ENCODE measurements at regions not wholly inside any gene's neighbourhood (a gene's known extent, or its start where the extent isn't known, plus 50 kb on each side); places are given as distances from the start of the nearest gene placed in this dataset.

DNA sequence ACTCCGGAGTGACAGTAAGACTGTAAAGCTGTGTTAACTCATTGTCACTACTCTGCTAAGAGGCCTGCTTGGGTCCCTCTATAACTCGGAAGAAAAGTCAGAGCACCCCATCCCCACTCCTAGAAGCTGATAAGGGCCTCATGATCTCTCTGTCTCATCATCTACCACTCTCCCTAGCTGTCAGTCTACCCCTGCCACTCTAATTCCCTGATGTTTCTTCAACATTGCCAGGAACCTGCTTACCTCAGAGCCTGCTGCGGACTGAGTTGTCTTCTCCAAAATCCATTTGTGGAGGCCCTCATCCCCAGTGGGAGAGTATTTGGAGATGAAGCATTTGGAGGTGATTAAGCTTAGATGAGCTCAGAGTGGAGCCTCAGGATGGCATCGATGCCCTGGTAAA lies 1092.2 kb downstream of the TBC1D22A start:
- no peak for TF ChIP-seq CTCF (conservative IDR thresholded peaks at IDR 0.05; ENCODE audit: low read depth, low read length)
- no peak for DNase-seq (ENCODE audit: low read depth)
- H3K4me3 ChIP-seq (ENCODE audit: low read depth, low read length), result no peak overlapping the region

GRCh38 chr22:47854251-47854650 lies 1091.8 kb downstream of the TBC1D22A start:
- TF ChIP-seq CTCF (conservative IDR thresholded peaks at IDR 0.05; ENCODE audit: low read depth, low read length), result no peak
- no peak overlapping the region for H3K4me3 ChIP-seq (ENCODE audit: low read depth, low read length)
- DNase-seq (ENCODE audit: low read depth), result no peak

DNA sequence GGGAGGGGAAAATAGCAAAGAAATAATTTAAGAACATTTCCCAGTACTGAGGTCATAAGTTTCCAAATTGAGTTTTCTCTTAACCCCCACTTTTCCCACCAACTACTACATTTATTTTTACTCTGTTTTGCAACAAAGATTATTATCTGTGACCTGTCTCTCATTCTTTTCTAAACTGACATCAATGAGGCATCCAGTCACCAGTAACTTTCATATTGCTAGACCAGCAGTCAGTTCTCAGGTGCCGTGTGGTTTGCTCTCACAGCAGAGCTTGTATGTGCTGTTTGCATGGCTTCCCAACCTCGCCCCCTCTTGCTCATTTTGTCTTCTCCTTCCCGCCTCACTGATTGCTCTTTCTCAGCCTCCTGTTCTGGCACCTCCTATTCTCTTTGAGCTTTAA lies 1091.3 kb downstream of the TBC1D22A start:
- TF ChIP-seq CTCF (conservative IDR thresholded peaks at IDR 0.05; ENCODE audit: low read depth, low read length), result no peak
- H3K4me3 ChIP-seq (ENCODE audit: low read depth, low read length), result no peak overlapping the region
- DNase-seq (ENCODE audit: low read depth), result no peak

- no peak for DNase-seq (ENCODE audit: low read depth)
- no peak for TF ChIP-seq CTCF (conservative IDR thresholded peaks at IDR 0.05; ENCODE audit: low read depth, low read length)
Measured at GRCh38 chr22:47851586-47851985, 1089.1 kb downstream of the TBC1D22A start.

GRCh38 chr22:47850644-47851151 lies 1088.2 kb downstream of the TBC1D22A start:
- H3K4me3 ChIP-seq (ENCODE audit: low read depth, low read length), result no peak overlapping the region
- no peak for DNase-seq (ENCODE audit: low read depth)
- no peak for TF ChIP-seq CTCF (conservative IDR thresholded peaks at IDR 0.05; ENCODE audit: low read depth, low read length)

More at GRCh38 chr22:47851586-47851985, 1089.1 kb downstream of the TBC1D22A start:
- no peak overlapping the region for H3K4me3 ChIP-seq (ENCODE audit: low read depth, low read length)

GRCh38 chr22:47849576-47849975 lies 1087.1 kb downstream of the TBC1D22A start:
- TF ChIP-seq CTCF (conservative IDR thresholded peaks at IDR 0.05; ENCODE audit: low read depth, low read length), result no peak
- no peak for DNase-seq (ENCODE audit: low read depth)
- H3K4me3 ChIP-seq (ENCODE audit: low read depth, low read length), result no peak overlapping the region

GRCh38 chr22:47848184-47848920 lies 1085.9 kb downstream of the TBC1D22A start:
- no peak overlapping the region for H3K4me3 ChIP-seq (ENCODE audit: low read depth, low read length)
- no peak for DNase-seq (ENCODE audit: low read depth)
- no peak for TF ChIP-seq CTCF (conservative IDR thresholded peaks at IDR 0.05; ENCODE audit: low read depth, low read length)
